ENCODE measurements at regions not wholly inside any gene's neighbourhood (a gene's known extent, or its start where the extent isn't known, plus 50 kb on each side); places are given as distances from the start of the nearest gene placed in this dataset.
A peak's percentile ranks its signal among the peaks of the same experiment; 100 is the strongest.

DNA sequence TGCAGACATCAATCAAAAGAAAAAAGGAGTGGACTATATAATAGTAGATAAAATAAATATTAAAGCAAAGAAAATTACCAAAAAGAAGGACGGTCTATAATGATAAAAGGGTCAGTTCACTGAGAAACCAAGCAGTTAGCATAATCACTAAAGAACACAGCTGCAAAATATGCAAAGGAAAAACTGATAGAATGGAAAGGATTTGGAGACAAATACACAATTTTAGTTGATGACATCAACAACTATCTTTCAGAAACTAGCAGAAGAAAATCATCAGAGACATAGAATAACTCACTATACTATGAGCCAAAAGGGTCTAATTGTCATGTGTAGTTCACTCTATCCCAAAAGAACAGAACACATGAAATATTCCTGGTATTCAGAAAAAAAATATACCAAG, 316.4 kb upstream of the IGFBP3 start:
- no peak for DNase-seq (ENCODE audit: low spot score)
- no peak overlapping the region for H3K4me3 ChIP-seq
- no peak overlapping the region for H3K27ac ChIP-seq
- no peak for TF ChIP-seq CTCF (IDR thresholded peaks at IDR 0.05)

GRCh38 chr7:46233585-46234329, 312.7 kb upstream of the IGFBP3 start:
- TF ChIP-seq CTCF (IDR thresholded peaks at IDR 0.05) = no peak

GRCh38 chr7:46230990-46231305, 309.9 kb upstream of the IGFBP3 start:
- no peak for DNase-seq (ENCODE audit: low spot score)
- Histone ChIP-seq H3K4me3 (no peak overlapping the region), H3K27ac (no peak overlapping the region)
- no peak for TF ChIP-seq CTCF (IDR thresholded peaks at IDR 0.05)

More at GRCh38 chr7:46233585-46234329, 312.7 kb upstream of the IGFBP3 start:
- no peak overlapping the region for H3K27ac ChIP-seq
- no peak overlapping the region for H3K4me3 ChIP-seq
- DNase-seq (ENCODE audit: low spot score) = no peak

- Histone ChIP-seq H3K27ac (no peak overlapping the region), H3K4me3 (no peak overlapping the region)
- TF ChIP-seq CTCF (IDR thresholded peaks at IDR 0.05) = no peak
- no peak for DNase-seq (ENCODE audit: low spot score)
Measured at GRCh38 chr7:46230298-46230989, 309.4 kb upstream of the IGFBP3 start.

DNA sequence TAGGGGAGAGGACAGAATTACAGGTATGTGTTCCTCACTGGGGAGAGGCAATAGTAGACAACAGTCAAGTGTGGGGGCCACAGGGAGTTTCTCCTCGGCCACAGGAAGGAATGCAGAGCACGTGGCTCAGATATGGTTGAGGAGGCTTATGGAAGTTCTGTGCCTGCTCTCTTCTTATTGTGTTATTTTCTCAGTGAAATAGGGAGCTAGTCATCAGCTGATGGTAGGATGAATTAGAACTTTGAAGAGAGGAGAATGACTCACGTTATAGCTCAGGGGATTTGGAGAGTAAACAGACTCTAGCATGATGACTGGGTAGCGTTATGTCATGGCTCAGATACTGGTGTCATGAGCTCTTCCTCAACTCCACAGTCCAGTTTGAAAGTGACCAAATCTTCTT, 308.3 kb upstream of the IGFBP3 start:
- DNase-seq (ENCODE audit: low spot score) = no peak
- TF ChIP-seq CTCF (IDR thresholded peaks at IDR 0.05) = no peak
- Histone ChIP-seq H3K27ac (no peak overlapping the region), H3K4me3 (no peak overlapping the region)

GRCh38 chr7:46226860-46227259, 305.8 kb upstream of the IGFBP3 start:
- H3K27ac ChIP-seq = no peak overlapping the region
- no peak overlapping the region for H3K4me3 ChIP-seq
- DNase-seq (ENCODE audit: low spot score) = no peak
- no peak for TF ChIP-seq CTCF (IDR thresholded peaks at IDR 0.05)

DNA sequence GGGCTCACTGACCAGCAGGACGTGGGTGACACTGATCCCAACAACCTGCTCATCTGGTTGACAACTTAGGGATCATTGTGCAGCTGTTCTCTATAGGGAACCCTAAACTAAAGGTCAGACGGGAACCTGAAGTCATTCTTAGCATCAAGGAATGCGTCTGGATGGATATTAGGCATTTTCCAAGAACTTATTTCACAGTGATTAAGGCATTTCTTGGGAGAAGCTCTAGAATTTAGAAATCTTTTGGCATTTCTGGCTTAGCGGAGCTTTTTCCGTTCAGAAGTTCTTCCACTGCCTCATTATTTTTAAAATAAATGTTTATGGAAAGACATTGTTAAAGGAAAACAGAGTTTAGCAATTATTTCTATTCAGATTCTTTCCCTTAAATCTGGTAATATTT, 303.3 kb upstream of the IGFBP3 start:
- TF ChIP-seq CTCF (IDR thresholded peaks at IDR 0.05) = no peak
- Histone ChIP-seq H3K4me3 (no peak overlapping the region), H3K27ac (peak overlapping the region in 1 of 2 donors; percentile 21)
- no peak for DNase-seq (ENCODE audit: low spot score)
